Endothelial cell of umbilical vein (primary cell): ENCODE measurements at regions not wholly inside any gene's neighbourhood (a gene's known extent, or its start where the extent isn't known, plus 50 kb on each side); places are given as distances from the start of the nearest gene placed in this dataset.

ENCODE experiments used
- BruUV-seq: library from RNA; stranded (reverse); fragments of 400-500 nt; replicated peaks from 2 replicates; lab custom pipeline; 2021; lab: Mats Ljungman, UMichigan
- CTCF ChIA-PET: fragments of 300-600, 350-600 bp; sonication (Branson Sonifier 250); formaldehyde crosslinking; loops from one replicate; lab custom pipeline; 2021; ENCODE audit warnings: antibody characterized with exemption, inconsistent platforms; lab: Charles Lee
- POLR2A ChIA-PET: fragments of 300-600, 350-600 bp; sonication (Branson Sonifier 250); formaldehyde crosslinking; loops from one replicate; lab custom pipeline; 2021; ENCODE audit warnings: antibody characterized with exemption, inconsistent platforms; lab: Charles Lee
- DNase-seq: peaks from one replicate; pipeline ENCODE4 v3.0.0-alpha.2; 2011; ENCODE audit warnings: low read depth, low spot score
- FAIRE-seq: peaks from 2 replicates; lab custom pipeline; 2011; peaks lifted over from hg19 to GRCh38; lab: Jason Lieb, UNC
- H2AFZ ChIP-seq: 2 replicates; pipeline ENCODE4 v1.6.0; 2012; ENCODE audit warnings: low read depth, low read length, control low read depth, inconsistent platforms
- H3K27ac ChIP-seq: 2 replicates; pipeline ENCODE4 v1.5.1; 2011; ENCODE audit warnings: low read depth, mild to moderate bottlenecking, control low read depth, low read length, moderate library complexity; ENCODE audit not compliant: insufficient read depth
- H3K27me3 ChIP-seq, 2 experiments: 2 replicates each; pipeline versions ENCODE4 v1.6.0 to v1.6.1; 2011; ENCODE audit warnings: low read length in 2 of 2, mixed read lengths in 1 of 2; ENCODE audit not compliant: control insufficient read depth in 2 of 2, insufficient read depth in 2 of 2
- H3K36me3 ChIP-seq, 2 experiments: 2 replicates in 1 of 2; 3 replicates in 1 of 2; pipeline ENCODE4 v1.5.1; 2011; ENCODE audit warnings: low read length in 2 of 2, mild to moderate bottlenecking in 1 of 2, moderate library complexity in 1 of 2; ENCODE audit not compliant: control insufficient read depth in 2 of 2, insufficient read depth in 2 of 2; ENCODE audit errors: extremely low read depth in 1 of 2
- H3K4me1 ChIP-seq: 3 replicates; pipeline ENCODE4 v1.5.1; 2011; ENCODE audit warnings: mild to moderate bottlenecking, low read length; ENCODE audit not compliant: control insufficient read depth, insufficient read depth; ENCODE audit errors: extremely low read depth
- H3K4me2 ChIP-seq: 2 replicates; pipeline ENCODE4 v1.6.1; 2011; ENCODE audit warnings: low read length, control low read depth, mixed read lengths; ENCODE audit not compliant: insufficient read depth
- H3K4me3 ChIP-seq, 3 experiments: fragments of 200-600 bp in 1 of 3; sonication (generic), shearing (Covaris generic) in 1 of 3; replicated peaks in 1 of 3; 2 replicates each; pipeline ENCODE4 v1.5.1; 2011 to 2016; ENCODE audit warnings: control low read depth in 3 of 3, low read length in 3 of 3, mild to moderate bottlenecking in 2 of 3, inconsistent platforms in 1 of 3, low read depth in 1 of 3, moderate library complexity in 1 of 3; ENCODE audit not compliant: insufficient read depth in 1 of 3
- H3K79me2 ChIP-seq: 2 replicates; pipeline ENCODE4 v1.6.0; 2012; ENCODE audit warnings: low read length, inconsistent platforms; ENCODE audit not compliant: control insufficient read depth, insufficient read depth
- H3K9ac ChIP-seq: replicated peaks from 2 replicates; pipeline ENCODE3; 2011; ENCODE audit warnings: low read length, control low read depth; ENCODE audit not compliant: insufficient read depth; ENCODE audit errors: extremely low read depth
- H3K9me1 ChIP-seq: replicated peaks from 3 replicates; pipeline ENCODE4 v1.6.0; 2011; ENCODE audit warnings: mild to moderate bottlenecking, low read length; ENCODE audit not compliant: control insufficient read depth, insufficient read depth; ENCODE audit errors: extremely low read depth
- H3K9me3 ChIP-seq: replicated peaks from 2 replicates; pipeline ENCODE4 v1.5.1; 2012; ENCODE audit warnings: low read length, inconsistent platforms; ENCODE audit not compliant: control insufficient read depth, insufficient read depth
- H4K20me1 ChIP-seq: replicated peaks from 2 replicates; pipeline ENCODE3; 2011; ENCODE audit warnings: mild to moderate bottlenecking, low read length; ENCODE audit not compliant: control insufficient read depth, insufficient read depth; ENCODE audit errors: extremely low read depth
- CTCF ChIP-seq, 2 donors: IDR thresholded peaks; 1 replicate in 1 of 2; 2 replicates in 1 of 2; pipeline ENCODE4 v1.5.1; 2011; ENCODE audit warnings: low read length in 2 of 2, mild to moderate bottlenecking in 2 of 2, moderate library complexity in 2 of 2, control low read depth in 1 of 2, inconsistent platforms in 1 of 2, low read depth in 1 of 2; ENCODE audit not compliant: insufficient read depth in 1 of 2; ENCODE audit errors: extremely low read depth in 1 of 2
- EZH2 ChIP-seq: IDR thresholded peaks from 2 replicates; pipeline ENCODE4 v1.6.1; 2012; ENCODE audit warnings: borderline replicate concordance, low read depth, mild to moderate bottlenecking, moderate library complexity, low read length, inconsistent platforms; ENCODE audit not compliant: severe bottlenecking
- FOS ChIP-seq: IDR thresholded peaks from 2 replicates; pipeline ENCODE4 v1.6.1; 2011; ENCODE audit warnings: mild to moderate bottlenecking, low read length, moderate library complexity, borderline replicate concordance; ENCODE audit not compliant: insufficient read depth
- GATA2 ChIP-seq: IDR thresholded peaks from 2 replicates; pipeline ENCODE4 v1.7.0; 2011; ENCODE audit warnings: low read depth, mild to moderate bottlenecking, moderate library complexity, mixed read lengths, low read length; ENCODE audit not compliant: insufficient read length, insufficient read depth
- JUN ChIP-seq: IDR thresholded peaks from 2 replicates; pipeline ENCODE4 v1.6.1; 2011; ENCODE audit warnings: borderline replicate concordance, low read depth; ENCODE audit not compliant: insufficient read length, insufficient read depth
- MYC ChIP-seq: IDR thresholded peaks from one replicate; pipeline ENCODE4 v1.6.1; 2011; ENCODE audit warnings: mild to moderate bottlenecking, low read depth, low read length
- POLR2A ChIP-seq: IDR thresholded peaks from 2 replicates; pipeline ENCODE4 v1.6.1; 2012; ENCODE audit warnings: low read depth, mild to moderate bottlenecking, control low read depth, low read length
- POLR2AphosphoS5 ChIP-seq: IDR thresholded peaks from 2 replicates; pipeline ENCODE4 v1.6.1; 2012; ENCODE audit warnings: low read depth, mild to moderate bottlenecking, control low read depth, low read length, moderate library complexity; ENCODE audit not compliant: insufficient read depth
- dilution Hi-C: fragments of 300-500 bp; cut with MboI; formaldehyde crosslinking; loops from one replicate; pipeline ENCODE4 v1.15.0; 2019; ENCODE audit warnings: low sequenced_read_pairs; ENCODE audit not compliant: extremely low pct_ligation_motif_present
- intact Hi-C: fragments of 100-400 bp; cut with micrococcal nuclease; formaldehyde crosslinking; loops from one replicate; pipeline ENCODE4 v1.10.0; 2022
- TF ChIP-seq, protein P1 (sequence below): IDR thresholded peaks from 2 replicates; pipeline ENCODE4 v1.6.1; 2011; ENCODE audit not compliant: insufficient read depth, insufficient read length

GRCh38 chr10:130623680-130624267 lies 487.6 kb downstream of the GLRX3 start:
- POLR2A ChIA-PET = no interaction called here
- no peak overlapping the region for H3K4me3 ChIP-seq
- H3K27me3 ChIP-seq = no peaks in the 10 kb centered on the region
- dilution Hi-C loops = no loop called here
- H3K9me3 ChIP-seq = peaks cover 2% of the 10 kb centered on the region
- H3K79me2 ChIP-seq = no peaks in the 10 kb centered on the region
- intact Hi-C loops = no loop called here
- no peaks in the 10 kb centered on the region for H3K36me3 ChIP-seq
- H3K9ac ChIP-seq = no peak overlapping the region
- H4K20me1 ChIP-seq = no peaks in the 10 kb centered on the region
- FAIRE-seq (no peak), DNase-seq (no peak)
- H3K27ac ChIP-seq = no peak overlapping the region
- no peak overlapping the region for H3K4me2 ChIP-seq
- no TSS peak for BruUV-seq
- H3K4me1 ChIP-seq = no peaks in the 10 kb centered on the region
- H2AFZ ChIP-seq = no peak overlapping the region
- no peaks in the 10 kb centered on the region for H3K9me1 ChIP-seq
- CTCF ChIA-PET = no interaction called here
- no peak for TF ChIP-seq POLR2A
- no peak for TF ChIP-seq JUN

- Histone ChIP-seq H3K27me3 (no peaks in the 10 kb centered on the region), H3K9ac (no peak overlapping the region), H3K4me1 (no peaks in the 10 kb centered on the region), H3K79me2 (no peaks in the 10 kb centered on the region), H3K36me3 (no peaks in the 10 kb centered on the region), H3K9me1 (no peaks in the 10 kb centered on the region), H3K4me3 (no peak overlapping the region), H3K9me3 (peaks cover 2% of the 10 kb centered on the region), H2AFZ (no peak overlapping the region), H4K20me1 (no peaks in the 10 kb centered on the region), H3K4me2 (no peak overlapping the region), H3K27ac (no peak overlapping the region)
- intact Hi-C loops (no loop called here), dilution Hi-C loops (no loop called here)
- CTCF ChIA-PET = no interaction called here
- no peak for TF ChIP-seq POLR2A
- TF ChIP-seq, protein P1, sequence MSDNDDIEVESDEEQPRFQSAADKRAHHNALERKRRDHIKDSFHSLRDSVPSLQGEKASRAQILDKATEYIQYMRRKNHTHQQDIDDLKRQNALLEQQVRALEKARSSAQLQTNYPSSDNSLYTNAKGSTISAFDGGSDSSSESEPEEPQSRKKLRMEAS = no peak
- TF ChIP-seq EZH2 = no peak
- TF ChIP-seq GATA2 = no peak
- TF ChIP-seq FOS = no peak
- no peak for TF ChIP-seq POLR2AphosphoS5
- TF ChIP-seq CTCF (IDR thresholded peaks at IDR 0.05; ENCODE audit: extremely low read depth in 1 of 2, insufficient read depth in 1 of 2, low read depth in 1 of 2, low read length in 2 of 2) = no peak
- TF ChIP-seq JUN = no peak
- no peak for TF ChIP-seq MYC
- DNase-seq (no peak), FAIRE-seq (no peak)
- no TSS peak for BruUV-seq
- POLR2A ChIA-PET = no interaction called here
Observed at GRCh38 chr10:130627346-130628045, 491.3 kb downstream of the GLRX3 start.
